Putamen (tissue), 1 donor: ENCODE measurements at regions not wholly inside any gene's neighbourhood (a gene's known extent, or its start where the extent isn't known, plus 50 kb on each side); places are given as distances from the start of the nearest gene placed in this dataset.
"Not testable (repeated sequence)": the region's sequence is repeated elsewhere in the genome, so short reads cannot be mapped to it uniquely, and the experiment has no call there.

Experiments
- DNase-seq: peaks from one replicate; pipeline ENCODE4 v3.0.0-alpha.2; 2016; ENCODE audit warnings: low spot score

DNA sequence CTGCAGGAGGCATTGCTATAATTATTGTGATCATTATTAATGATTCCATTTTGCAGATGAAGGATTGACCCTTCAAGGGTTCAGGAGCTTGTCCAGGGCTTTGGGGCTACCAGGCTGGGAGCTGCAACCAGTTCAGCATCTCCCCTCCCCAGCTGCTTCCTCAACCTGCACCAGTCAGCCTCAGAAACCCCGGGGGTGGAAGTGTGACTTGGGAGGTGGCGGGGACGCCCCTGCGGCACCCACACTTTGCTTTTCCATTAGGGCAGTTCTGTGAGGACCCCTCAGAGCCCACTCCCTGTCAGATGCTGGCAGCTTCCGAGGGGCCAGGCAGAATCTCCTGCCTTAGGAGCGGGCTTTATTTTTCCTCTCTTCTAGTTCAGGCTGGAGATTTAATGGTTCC, 85.6 kb downstream of the OLFM1 start:
- no peak for DNase-seq

DNA sequence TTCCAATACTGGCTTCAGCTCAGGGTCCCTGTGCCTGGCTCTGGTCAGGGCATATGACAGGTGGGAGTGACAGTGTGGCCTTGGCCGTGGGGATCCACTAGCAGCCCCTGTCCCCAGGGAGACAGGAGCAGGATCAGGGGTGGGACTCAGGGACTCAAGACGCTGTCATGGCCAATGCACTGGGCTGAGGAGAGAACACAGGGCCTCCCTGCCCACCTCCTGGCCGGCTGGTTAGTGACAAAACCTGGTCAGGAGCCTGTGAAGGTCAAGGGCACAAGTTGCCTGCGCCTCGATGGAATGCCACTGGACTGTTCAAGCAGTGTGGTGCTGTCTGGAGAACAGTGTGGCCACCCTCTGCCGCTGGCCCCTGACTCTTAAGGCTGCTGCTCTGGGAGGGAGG, 86.8 kb downstream of the OLFM1 start:
- DNase-seq = no peak

DNA sequence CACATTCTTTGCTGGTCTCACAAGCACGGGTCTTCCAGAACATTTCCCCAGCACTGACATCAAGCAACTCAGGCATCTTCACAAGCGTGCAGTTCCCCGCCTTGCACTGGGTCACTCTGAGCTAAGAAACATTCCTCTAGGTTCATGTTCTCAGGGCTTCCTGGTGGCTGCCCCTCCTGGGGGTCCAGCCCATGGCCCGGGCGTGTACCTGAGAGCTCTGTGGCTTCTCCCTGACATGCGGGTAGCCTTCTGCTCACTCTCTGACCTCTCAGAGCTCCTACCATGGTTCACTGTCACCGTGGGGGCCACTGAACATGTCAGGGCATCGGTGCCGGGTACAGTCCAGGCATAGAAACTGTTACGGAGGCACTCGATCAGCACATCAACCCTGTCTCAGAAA, 87.5 kb downstream of the OLFM1 start:
- no peak for DNase-seq

DNA sequence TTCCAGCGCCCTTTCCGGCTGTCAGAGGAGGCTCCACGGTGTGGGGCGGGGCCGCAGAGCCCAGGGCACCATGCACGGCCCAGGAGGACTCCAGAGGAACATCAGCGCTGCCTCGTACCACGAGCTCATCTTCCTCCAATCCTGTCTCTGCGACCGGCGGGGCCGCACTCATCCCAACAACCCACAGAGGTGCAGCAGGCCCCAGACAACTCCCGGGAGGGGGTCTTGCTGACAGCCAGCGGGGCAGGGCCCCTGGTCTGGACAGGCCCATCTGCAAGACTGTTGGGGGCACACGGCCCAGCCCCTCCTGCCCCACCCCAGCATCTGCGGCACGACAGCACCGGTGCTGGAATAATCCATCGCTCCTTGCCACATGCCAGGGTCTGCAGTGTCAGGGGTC, 88.8 kb downstream of the OLFM1 start:
- DNase-seq = no peak

DNA sequence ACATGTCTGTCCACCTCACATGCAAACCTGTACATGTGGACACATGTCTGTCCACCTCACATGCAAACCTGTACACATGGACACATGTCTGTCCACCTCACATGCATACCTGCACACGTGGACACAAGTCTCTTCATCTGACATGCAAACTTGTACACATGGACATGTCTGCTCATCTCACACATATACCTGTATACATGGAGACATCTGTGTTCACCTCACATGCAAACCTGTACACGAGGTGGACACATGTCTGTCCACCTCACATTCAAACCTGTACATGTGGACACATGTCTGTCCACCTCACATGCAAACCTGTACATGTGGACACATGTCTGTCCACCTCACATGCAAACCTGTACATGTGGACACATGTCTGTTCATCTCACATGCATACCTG, 90.1 kb downstream of the OLFM1 start:
- not testable (repeated sequence) for DNase-seq

DNA sequence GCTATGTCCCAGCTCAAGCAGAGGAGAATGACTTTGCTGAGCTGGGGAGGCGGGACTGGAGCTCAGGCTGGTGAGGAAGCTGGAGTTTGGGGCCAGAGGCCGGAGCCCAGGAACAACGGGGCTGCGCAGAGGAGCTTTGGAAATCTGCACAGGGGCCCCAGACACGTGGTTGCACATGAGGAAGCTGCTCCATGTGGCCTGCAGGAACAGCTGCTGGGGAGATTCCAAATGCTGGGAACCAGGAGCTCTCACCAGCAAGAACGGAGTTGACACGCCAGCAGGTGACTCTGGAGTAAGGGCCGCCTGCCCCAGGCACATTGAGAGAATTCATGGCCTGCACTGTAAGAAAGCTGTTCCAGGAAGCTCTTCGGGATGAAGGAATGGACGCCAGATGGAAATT, 91.0 kb downstream of the OLFM1 start:
- no peak for DNase-seq

DNA sequence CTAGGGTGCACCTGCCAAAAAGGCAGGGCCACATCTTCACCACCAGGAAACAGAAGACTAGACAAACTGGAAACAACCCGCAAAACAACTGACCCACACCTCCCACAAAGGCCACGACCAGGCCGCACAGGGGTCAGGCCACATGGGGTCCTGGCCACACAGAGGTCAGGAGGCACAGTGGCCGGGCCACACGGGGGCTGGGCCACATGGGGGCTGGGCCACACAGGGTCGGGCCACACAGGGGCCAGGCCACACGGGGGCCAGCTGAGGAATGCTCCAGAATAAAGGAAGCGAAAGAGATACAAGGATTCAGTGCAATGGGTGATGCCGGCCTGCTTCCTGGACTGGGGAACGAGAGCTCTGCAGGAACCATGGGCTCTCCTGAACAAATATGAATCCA, 91.6 kb downstream of the OLFM1 start:
- no peak for DNase-seq

DNA sequence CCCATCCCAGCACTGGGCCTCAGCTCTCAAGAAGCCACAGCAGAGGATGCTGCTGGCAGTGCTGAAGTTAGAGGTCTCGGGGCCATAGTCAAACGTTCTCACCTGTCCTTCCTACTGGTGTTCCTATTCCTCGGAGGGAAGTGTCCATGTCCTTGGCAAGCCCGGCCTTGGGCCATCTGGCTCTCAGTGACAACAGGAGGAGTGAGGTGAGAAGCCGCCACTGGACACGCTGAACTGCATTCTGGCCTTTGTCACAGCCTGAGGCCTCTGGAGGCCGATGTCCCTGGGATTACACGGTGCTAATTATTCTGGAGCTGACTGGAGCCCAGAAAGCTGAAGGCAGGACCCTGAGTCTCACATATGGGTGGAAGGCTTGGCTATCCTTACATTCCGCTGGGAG, 92.5 kb downstream of the OLFM1 start:
- DNase-seq = no peak

DNA sequence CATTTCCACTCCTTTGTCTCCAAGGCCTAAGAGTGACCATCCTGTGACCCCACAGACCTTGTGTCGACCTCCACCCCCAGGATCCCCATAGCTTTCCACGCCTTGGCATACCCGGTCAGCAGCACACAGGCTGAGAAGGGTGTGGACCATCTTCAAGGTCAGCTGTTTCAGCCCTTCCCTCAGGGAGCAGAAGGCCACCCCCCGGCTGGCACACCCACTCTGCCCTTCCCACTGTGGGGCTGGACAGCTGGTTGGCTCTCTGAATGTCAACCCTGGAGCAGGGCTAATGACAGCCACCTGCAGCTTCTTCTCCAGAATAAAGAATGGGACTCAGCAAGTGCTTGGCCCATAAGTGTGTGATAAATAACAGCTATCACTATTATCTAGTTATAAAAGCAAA, 93.1 kb downstream of the OLFM1 start:
- DNase-seq = no peak

DNA sequence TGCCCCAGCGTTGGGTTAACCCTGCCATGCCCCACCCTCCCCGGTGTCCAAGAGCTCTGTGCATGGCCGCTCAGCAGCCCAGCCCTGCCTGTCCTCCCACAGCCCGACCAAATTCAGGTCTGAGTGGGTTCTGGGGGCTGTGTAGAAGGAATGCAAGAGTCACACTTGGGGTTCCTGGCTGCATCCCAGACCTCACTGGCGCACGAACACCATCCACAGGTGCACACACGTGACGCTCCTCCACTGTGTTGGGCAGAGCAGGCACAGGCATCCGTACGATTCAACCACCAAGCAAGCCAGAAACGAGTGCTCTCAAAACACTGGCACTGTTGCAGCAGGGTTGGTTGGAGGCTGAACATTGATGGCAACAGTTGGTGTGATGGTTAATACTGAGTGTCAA, 93.9 kb downstream of the OLFM1 start:
- DNase-seq = no peak

DNA sequence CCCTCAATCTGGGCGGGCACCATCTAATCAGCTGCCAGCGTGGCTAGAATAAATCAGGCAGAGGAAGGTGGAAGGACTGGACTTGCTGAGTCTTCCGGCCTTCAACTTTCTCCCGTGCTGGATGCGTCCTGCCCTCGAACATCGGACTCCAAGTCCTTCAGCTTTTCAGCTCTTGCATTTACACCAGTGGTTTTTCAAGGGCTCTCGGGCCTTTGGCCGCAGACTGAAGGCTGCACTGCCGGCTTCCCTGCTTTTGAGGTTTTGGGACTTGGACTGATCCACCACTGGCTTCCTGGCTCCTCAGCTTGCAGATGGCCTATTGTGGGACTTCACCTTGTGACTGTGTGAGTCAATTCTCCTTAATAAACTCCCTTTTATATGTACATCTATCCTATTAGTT, 94.4 kb downstream of the OLFM1 start:
- DNase-seq = not testable (repeated sequence)

DNA sequence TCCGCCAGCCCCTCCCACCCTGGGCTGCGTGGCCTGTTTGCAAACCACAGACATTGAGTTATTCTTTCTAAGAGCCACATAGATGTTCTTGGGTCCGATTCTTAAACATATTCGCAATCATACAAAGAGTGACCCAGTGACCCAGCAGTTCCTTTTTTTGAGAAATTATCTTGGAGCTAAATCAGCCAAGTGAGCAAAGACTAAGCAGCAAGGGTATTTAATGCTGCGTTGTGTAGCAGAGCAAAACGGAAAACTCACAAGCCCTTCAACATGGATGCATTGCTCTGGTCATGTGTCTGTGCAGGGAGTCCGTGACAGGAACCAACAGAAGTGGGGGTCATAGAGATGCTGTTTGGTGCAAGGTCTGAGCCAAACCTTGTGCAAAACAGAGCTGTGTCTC, 95.6 kb downstream of the OLFM1 start:
- DNase-seq = no peak

DNA sequence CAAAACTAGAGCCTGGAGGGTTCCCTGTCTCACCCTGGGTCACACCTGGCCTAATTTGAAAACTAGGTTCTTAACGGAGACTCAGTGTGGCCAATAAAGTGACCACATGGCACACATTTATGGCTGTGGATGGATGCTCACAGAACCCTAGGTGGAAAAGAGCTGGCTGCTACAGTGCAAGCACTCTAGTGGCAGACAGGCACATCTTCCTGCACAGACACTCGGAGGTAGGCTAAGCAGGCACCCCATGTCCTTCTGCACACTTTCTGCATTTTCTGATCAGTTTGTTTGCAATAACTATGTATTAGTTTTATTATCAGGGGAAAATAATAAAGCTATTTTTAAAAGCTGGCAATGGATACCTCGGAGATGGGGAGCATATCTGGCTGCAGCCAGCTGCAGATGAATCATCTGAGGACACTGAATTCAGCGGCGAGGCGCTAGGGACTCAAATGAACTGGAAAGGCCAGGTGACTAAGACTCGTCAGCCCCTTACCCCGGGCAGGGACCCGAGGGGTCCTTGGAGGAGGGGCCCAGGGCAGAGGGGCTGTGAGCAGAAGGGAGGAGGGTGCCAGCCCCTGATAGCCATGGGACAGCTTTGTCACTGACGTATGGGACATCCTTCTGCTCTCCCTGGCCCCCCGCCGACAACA, 96.2 kb downstream of the OLFM1 start:
- DNase-seq = no peak

DNA sequence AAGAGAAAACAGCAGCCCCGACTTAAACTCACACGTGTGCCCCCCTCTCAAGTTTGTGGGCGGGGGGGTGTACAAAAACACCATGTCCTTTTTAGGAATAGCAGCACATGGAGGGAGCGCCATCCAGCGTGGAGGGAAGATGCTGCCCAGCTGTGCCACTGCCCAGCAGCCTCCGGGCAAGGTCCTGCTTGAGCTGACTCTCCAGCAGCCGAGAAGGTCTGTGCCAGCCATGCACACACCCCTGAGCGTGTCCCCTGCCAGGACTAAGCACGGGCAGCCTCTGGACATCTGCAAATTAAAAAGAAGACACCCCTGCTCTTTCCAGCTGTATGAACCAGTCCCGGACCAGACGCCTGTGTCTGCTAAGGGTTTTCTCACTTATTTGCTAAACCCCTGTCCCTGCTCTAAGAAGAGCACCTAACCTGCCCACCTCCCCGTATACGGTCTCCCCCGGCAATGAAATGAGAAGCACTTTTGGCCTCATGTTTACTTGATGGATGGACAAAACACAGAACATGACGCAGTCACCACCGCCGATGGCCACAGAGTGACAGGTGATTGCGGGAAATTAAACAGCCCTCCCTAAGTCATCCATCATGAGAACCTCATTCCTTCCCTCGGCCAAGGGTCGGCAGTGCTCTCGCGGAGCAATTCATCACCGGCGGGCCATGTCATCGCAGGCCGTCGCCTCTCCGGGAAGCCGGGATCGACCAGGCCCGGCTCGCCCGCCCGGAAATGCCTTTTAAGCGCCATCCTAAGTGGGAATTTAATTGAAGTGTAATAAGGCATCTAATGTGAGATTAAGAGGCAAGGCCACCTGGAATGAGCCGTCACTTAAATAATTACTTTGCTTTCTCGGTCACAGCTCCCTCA, 96.9 kb downstream of the OLFM1 start:
- no peak for DNase-seq

DNA sequence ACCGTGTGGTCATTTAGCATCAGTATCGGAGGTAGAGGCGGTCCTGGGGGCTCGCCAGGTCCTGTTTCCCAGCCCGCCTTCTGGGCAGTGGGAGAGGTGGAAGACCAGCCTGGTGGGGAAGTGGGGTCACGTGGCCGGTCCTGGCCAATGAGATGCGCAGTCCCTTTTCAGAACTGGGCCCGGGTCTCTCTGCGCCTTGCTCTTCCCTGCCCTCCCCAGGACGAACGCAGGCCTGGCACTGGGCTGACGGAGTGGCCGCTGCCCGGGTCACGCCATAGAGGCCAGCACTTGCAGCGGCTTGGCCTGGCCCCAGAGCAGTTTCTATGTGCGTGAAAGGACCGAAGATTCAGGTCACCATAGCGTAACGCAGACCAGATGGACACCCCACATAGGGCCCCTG, 97.6 kb downstream of the OLFM1 start:
- DNase-seq = no peak

DNA sequence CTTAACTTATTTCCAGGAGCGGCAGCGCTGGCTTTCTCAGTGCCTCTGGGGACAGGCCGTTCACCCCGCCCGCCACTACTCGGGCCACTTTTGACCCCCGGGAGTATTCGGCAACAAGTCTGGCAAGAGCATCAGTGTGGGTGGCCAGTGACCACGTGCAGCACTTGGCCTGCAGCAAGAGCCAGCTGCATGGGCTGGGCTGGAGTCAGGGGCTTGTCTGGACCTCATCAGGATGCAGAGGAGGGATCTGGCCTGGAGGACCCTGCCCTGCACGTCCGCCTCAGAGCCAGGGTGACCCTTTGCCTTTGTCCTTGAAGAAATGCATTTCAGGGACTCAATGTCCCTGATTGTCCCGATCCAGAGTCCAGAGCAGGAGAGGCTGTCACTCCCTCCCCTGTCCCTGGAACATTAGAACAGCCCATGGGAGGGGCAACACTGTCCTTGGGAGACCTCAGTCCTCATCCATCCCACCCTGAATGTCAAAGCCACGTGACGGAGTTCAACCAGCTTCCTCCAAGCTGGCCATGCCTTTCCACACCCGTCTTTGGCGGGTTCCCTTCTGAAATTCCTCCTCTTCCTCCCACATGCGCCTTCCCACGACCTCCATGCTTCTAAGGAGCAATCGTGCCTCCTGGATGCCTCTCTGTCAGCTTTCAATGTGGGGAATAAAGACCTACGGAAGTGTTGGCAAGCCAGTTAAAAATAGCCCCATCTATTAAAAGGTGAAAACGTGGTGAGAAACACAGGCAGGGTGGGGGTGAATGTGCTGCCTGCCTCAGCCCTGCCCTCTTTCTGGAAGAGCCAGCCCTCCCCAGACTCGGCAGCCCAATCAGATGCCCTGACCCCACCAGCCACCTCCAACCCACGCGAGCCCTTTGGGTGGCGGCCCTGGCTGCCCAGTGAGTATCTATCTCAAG, 99.0 kb downstream of the OLFM1 start:
- DNase-seq = peak; percentile 75

DNA sequence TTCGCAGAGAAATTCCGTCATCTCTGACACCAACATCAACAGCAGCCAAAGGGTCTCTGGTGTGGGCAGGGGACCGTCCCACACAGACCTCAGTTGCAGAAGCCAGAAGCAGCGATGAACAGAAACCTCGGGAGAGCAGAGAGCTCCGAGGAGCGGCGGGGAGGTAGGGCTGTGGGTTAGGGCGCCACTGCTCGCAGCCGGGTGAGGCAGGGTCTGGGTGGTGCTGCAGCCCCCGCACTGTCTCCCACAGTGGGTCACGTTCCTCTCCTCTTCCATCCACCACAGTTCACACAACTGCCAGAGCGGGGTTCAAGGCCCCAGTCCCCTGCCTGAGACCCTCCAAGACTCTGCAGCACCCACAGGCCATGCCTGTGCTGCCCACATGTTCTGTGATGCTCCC, 99.9 kb downstream of the OLFM1 start:
- no peak for DNase-seq

DNA sequence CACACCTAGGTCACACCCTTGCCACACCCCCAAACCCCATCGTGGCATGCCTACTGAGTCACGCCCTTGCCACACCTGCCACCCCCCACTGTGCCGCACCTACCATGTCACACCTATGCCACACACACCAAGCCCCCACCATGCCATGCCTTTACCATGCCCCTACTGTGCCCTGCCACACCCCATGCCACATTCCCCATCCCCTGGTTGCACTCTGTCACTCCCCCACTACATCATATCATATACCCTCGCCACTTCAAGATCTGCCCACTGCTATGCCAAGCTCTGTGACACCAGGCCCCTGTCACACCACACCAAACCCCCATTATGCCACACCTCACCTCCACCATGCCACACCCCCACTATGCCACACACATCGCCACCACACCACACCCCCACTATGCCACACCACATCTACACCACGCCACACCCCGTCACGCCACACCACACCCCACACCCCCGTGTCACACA, 101.2 kb downstream of the OLFM1 start:
- no peak for DNase-seq

DNA sequence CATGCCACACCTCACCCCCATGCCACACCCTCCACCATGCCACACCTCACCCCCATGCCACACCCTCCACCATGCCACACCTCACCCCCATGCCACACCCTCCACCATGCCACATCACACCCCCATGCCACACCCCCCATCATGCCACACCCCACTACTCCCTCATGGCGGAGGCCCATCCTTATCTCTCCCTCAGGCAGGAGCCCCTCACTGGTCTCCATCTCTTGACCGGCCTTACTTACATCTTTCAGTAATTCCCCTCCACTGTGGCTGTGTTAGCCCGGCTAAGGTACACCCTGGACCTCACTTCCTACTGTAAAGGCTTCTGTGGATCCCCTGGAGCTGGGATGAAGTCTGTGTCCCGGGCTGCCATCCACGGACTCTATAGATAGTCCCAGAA, 102.0 kb downstream of the OLFM1 start:
- DNase-seq = no peak

DNA sequence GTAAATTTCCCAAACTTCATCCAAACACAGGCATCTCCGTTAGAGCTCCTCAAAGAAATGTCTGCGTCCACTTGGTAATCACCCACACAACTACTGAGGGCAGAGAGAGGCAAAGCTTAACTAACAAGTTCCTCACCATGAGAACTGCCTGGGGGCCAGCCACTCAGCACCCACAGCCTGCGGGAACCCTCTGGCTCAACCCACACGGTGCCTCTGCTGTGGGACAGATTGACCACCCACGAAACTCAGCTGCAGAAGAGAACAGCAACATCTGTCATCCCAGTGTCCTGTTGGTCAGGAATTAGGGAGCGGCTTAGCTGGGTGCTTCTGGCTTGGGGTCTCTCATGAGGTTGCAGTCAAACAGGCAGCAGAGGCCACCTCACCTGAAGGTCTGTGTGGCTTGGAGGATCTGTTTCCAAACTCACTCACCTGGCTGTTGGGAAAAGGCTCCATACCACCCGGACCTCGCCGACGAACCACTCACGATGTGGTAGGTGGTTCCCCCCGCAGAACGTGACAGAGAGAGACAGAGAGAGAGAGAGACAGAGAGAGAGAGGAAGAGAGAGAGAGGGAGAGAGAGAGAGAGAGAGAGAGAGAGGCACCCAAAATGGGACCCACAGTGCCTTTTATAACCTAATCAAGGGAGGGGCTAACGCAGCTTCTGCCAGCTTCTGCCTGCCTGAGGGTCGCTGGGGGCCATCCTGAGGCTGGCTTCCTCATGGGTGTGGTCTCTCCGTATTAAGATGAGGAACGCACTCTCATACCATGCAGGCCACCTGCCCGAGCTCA, 103.5 kb downstream of the OLFM1 start:
- DNase-seq = no peak

DNA sequence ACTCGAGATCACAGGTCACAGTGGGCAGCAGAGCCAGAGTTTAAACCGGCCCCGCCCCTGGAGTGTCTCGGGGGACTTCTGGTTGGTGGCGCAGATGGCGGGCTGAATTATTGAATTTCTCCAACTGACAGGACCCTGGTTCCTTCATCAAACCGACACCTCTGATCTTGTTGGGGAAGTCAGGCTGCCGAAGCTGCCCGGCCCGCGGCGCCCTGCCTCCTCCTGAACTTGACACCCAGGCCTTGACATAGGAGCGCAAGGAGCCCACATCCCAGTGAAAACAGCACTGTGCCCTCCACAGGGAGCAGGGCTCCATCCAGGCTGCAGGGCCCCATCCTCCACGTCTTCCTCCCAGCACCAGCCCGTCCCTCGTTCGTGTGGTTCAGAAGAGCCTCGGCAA, 105.2 kb downstream of the OLFM1 start:
- DNase-seq = no peak

DNA sequence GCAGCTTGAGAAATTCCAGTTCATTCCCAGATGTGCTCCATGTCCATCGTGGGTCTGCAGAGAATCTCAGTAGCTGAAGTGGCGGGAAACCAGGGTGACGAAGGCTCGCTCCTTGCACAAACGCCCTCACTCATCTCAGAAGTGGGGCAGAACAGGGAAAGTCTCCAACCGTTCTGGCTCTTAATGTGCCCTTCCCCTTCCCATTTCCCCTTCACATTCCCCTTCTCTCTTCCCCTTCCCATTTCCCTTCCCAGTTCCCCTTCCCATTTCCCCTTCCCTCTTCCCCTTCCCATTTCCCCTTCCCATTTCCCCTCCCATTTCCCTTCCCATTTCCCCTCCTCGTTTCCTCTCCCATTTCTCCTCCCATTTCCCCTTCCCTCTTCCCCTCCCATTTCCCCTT, 108.5 kb downstream of the OLFM1 start:
- DNase-seq = not testable (repeated sequence)
